Endothelial cell of umbilical vein (primary cell): ENCODE measurements at regions not wholly inside any gene's neighbourhood (a gene's known extent, or its start where the extent isn't known, plus 50 kb on each side); places are given as distances from the start of the nearest gene placed in this dataset.

ENCODE experiments used
- BruUV-seq: library from RNA; stranded (reverse); fragments of 400-500 nt; replicated peaks from 2 replicates; lab custom pipeline; 2021; lab: Mats Ljungman, UMichigan
- CTCF ChIA-PET: fragments of 300-600, 350-600 bp; sonication (Branson Sonifier 250); formaldehyde crosslinking; loops from one replicate; lab custom pipeline; 2021; ENCODE audit warnings: antibody characterized with exemption, inconsistent platforms; lab: Charles Lee
- POLR2A ChIA-PET: fragments of 300-600, 350-600 bp; sonication (Branson Sonifier 250); formaldehyde crosslinking; loops from one replicate; lab custom pipeline; 2021; ENCODE audit warnings: antibody characterized with exemption, inconsistent platforms; lab: Charles Lee
- DNase-seq: peaks from one replicate; pipeline ENCODE4 v3.0.0-alpha.2; 2011; ENCODE audit warnings: low read depth, low spot score
- FAIRE-seq: peaks from 2 replicates; lab custom pipeline; 2011; peaks lifted over from hg19 to GRCh38; lab: Jason Lieb, UNC
- H2AFZ ChIP-seq: 2 replicates; pipeline ENCODE4 v1.6.0; 2012; ENCODE audit warnings: low read depth, low read length, control low read depth, inconsistent platforms
- H3K27ac ChIP-seq: 2 replicates; pipeline ENCODE4 v1.5.1; 2011; ENCODE audit warnings: low read depth, mild to moderate bottlenecking, control low read depth, low read length, moderate library complexity; ENCODE audit not compliant: insufficient read depth
- H3K27me3 ChIP-seq, 2 experiments: 2 replicates each; pipeline versions ENCODE4 v1.6.0 to v1.6.1; 2011; ENCODE audit warnings: low read length in 2 of 2, mixed read lengths in 1 of 2; ENCODE audit not compliant: control insufficient read depth in 2 of 2, insufficient read depth in 2 of 2
- H3K36me3 ChIP-seq, 2 experiments: 2 replicates in 1 of 2; 3 replicates in 1 of 2; pipeline ENCODE4 v1.5.1; 2011; ENCODE audit warnings: low read length in 2 of 2, mild to moderate bottlenecking in 1 of 2, moderate library complexity in 1 of 2; ENCODE audit not compliant: control insufficient read depth in 2 of 2, insufficient read depth in 2 of 2; ENCODE audit errors: extremely low read depth in 1 of 2
- H3K4me1 ChIP-seq: 3 replicates; pipeline ENCODE4 v1.5.1; 2011; ENCODE audit warnings: mild to moderate bottlenecking, low read length; ENCODE audit not compliant: control insufficient read depth, insufficient read depth; ENCODE audit errors: extremely low read depth
- H3K4me2 ChIP-seq: 2 replicates; pipeline ENCODE4 v1.6.1; 2011; ENCODE audit warnings: low read length, control low read depth, mixed read lengths; ENCODE audit not compliant: insufficient read depth
- H3K4me3 ChIP-seq, 3 experiments: fragments of 200-600 bp in 1 of 3; sonication (generic), shearing (Covaris generic) in 1 of 3; replicated peaks in 1 of 3; 2 replicates each; pipeline ENCODE4 v1.5.1; 2011 to 2016; ENCODE audit warnings: control low read depth in 3 of 3, low read length in 3 of 3, mild to moderate bottlenecking in 2 of 3, inconsistent platforms in 1 of 3, low read depth in 1 of 3, moderate library complexity in 1 of 3; ENCODE audit not compliant: insufficient read depth in 1 of 3
- H3K79me2 ChIP-seq: 2 replicates; pipeline ENCODE4 v1.6.0; 2012; ENCODE audit warnings: low read length, inconsistent platforms; ENCODE audit not compliant: control insufficient read depth, insufficient read depth
- H3K9ac ChIP-seq: replicated peaks from 2 replicates; pipeline ENCODE3; 2011; ENCODE audit warnings: low read length, control low read depth; ENCODE audit not compliant: insufficient read depth; ENCODE audit errors: extremely low read depth
- H3K9me1 ChIP-seq: replicated peaks from 3 replicates; pipeline ENCODE4 v1.6.0; 2011; ENCODE audit warnings: mild to moderate bottlenecking, low read length; ENCODE audit not compliant: control insufficient read depth, insufficient read depth; ENCODE audit errors: extremely low read depth
- H3K9me3 ChIP-seq: replicated peaks from 2 replicates; pipeline ENCODE4 v1.5.1; 2012; ENCODE audit warnings: low read length, inconsistent platforms; ENCODE audit not compliant: control insufficient read depth, insufficient read depth
- H4K20me1 ChIP-seq: replicated peaks from 2 replicates; pipeline ENCODE3; 2011; ENCODE audit warnings: mild to moderate bottlenecking, low read length; ENCODE audit not compliant: control insufficient read depth, insufficient read depth; ENCODE audit errors: extremely low read depth
- CTCF ChIP-seq, 2 donors: IDR thresholded peaks; 1 replicate in 1 of 2; 2 replicates in 1 of 2; pipeline ENCODE4 v1.5.1; 2011; ENCODE audit warnings: low read length in 2 of 2, mild to moderate bottlenecking in 2 of 2, moderate library complexity in 2 of 2, control low read depth in 1 of 2, inconsistent platforms in 1 of 2, low read depth in 1 of 2; ENCODE audit not compliant: insufficient read depth in 1 of 2; ENCODE audit errors: extremely low read depth in 1 of 2
- EZH2 ChIP-seq: IDR thresholded peaks from 2 replicates; pipeline ENCODE4 v1.6.1; 2012; ENCODE audit warnings: borderline replicate concordance, low read depth, mild to moderate bottlenecking, moderate library complexity, low read length, inconsistent platforms; ENCODE audit not compliant: severe bottlenecking
- FOS ChIP-seq: IDR thresholded peaks from 2 replicates; pipeline ENCODE4 v1.6.1; 2011; ENCODE audit warnings: mild to moderate bottlenecking, low read length, moderate library complexity, borderline replicate concordance; ENCODE audit not compliant: insufficient read depth
- GATA2 ChIP-seq: IDR thresholded peaks from 2 replicates; pipeline ENCODE4 v1.7.0; 2011; ENCODE audit warnings: low read depth, mild to moderate bottlenecking, moderate library complexity, mixed read lengths, low read length; ENCODE audit not compliant: insufficient read length, insufficient read depth
- JUN ChIP-seq: IDR thresholded peaks from 2 replicates; pipeline ENCODE4 v1.6.1; 2011; ENCODE audit warnings: borderline replicate concordance, low read depth; ENCODE audit not compliant: insufficient read length, insufficient read depth
- MYC ChIP-seq: IDR thresholded peaks from one replicate; pipeline ENCODE4 v1.6.1; 2011; ENCODE audit warnings: mild to moderate bottlenecking, low read depth, low read length
- POLR2A ChIP-seq: IDR thresholded peaks from 2 replicates; pipeline ENCODE4 v1.6.1; 2012; ENCODE audit warnings: low read depth, mild to moderate bottlenecking, control low read depth, low read length
- POLR2AphosphoS5 ChIP-seq: IDR thresholded peaks from 2 replicates; pipeline ENCODE4 v1.6.1; 2012; ENCODE audit warnings: low read depth, mild to moderate bottlenecking, control low read depth, low read length, moderate library complexity; ENCODE audit not compliant: insufficient read depth
- dilution Hi-C: fragments of 300-500 bp; cut with MboI; formaldehyde crosslinking; loops from one replicate; pipeline ENCODE4 v1.15.0; 2019; ENCODE audit warnings: low sequenced_read_pairs; ENCODE audit not compliant: extremely low pct_ligation_motif_present
- intact Hi-C: fragments of 100-400 bp; cut with micrococcal nuclease; formaldehyde crosslinking; loops from one replicate; pipeline ENCODE4 v1.10.0; 2022
- TF ChIP-seq, protein P1 (sequence below): IDR thresholded peaks from 2 replicates; pipeline ENCODE4 v1.6.1; 2011; ENCODE audit not compliant: insufficient read depth, insufficient read length

- ChIA-PET CTCF (no interaction called here), POLR2A (no interaction called here)
- Histone ChIP-seq H3K79me2 (no peaks in the 10 kb centered on the region), H3K27ac (no peak overlapping the region), H3K9me1 (no peaks in the 10 kb centered on the region), H3K4me2 (no peak overlapping the region), H4K20me1 (no peaks in the 10 kb centered on the region), H2AFZ (no peak overlapping the region), H3K27me3 (no peaks in the 10 kb centered on the region), H3K9me3 (peaks cover 7% of the 10 kb centered on the region), H3K9ac (no peak overlapping the region), H3K36me3 (no peaks in the 10 kb centered on the region), H3K4me3 (no peak overlapping the region), H3K4me1 (no peaks in the 10 kb centered on the region)
- TF ChIP-seq GATA2 (no peak), EZH2 (no peak), POLR2AphosphoS5 (no peak), POLR2A (no peak), MYC (no peak), JUN (no peak), FOS (no peak), CTCF (IDR thresholded peaks at IDR 0.05; ENCODE audit: extremely low read depth in 1 of 2, insufficient read depth in 1 of 2, low read depth in 1 of 2, low read length in 2 of 2) (no peak)
- TF ChIP-seq, protein P1, sequence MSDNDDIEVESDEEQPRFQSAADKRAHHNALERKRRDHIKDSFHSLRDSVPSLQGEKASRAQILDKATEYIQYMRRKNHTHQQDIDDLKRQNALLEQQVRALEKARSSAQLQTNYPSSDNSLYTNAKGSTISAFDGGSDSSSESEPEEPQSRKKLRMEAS: no peak
- FAIRE-seq (no peak), DNase-seq (no peak)
- intact Hi-C loops (no loop called here), dilution Hi-C loops (no loop called here)
- BruUV-seq: no TSS peak
Observed at GRCh38 chr2:7849027-7849426, 832.8 kb upstream of the ID2 start.
